PC-9 (cell line): ENCODE measurements at regions not wholly inside any gene's neighbourhood (a gene's known extent, or its start where the extent isn't known, plus 50 kb on each side); places are given as distances from the start of the nearest gene placed in this dataset.

Source experiments
- BruUV-seq: library from RNA; stranded (reverse); fragments of 400-500 nt; replicated peaks from 2 replicates; lab custom pipeline; 2021; lab: Mats Ljungman, UMichigan
- CTCF ChIA-PET: fragments of 300-600 bp; sonication (Branson Sonifier 250); formaldehyde crosslinking; loops from one replicate; lab custom pipeline; 2022; ENCODE audit warnings: antibody characterized with exemption; lab: Charles Lee
- POLR2A ChIA-PET: fragments of 300-600 bp; sonication (Branson Sonifier 250); formaldehyde crosslinking; loops from one replicate; lab custom pipeline; 2022; ENCODE audit warnings: antibody characterized with exemption; ENCODE audit not compliant: unreplicated experiment; lab: Charles Lee
- DNase-seq, 2 experiments: peaks; one replicate each; pipeline versions ENCODE4 v3.0.0 to v3.0.0-alpha.2; 2015 to 2022; ENCODE audit warnings: mixed read lengths in 1 of 2
- H2AFZ ChIP-seq: fragments of 200-600 bp; sonication (generic); 2 replicates; pipeline ENCODE4 v1.8.1; 2017; ENCODE audit warnings: antibody characterized with exemption
- H3F3A ChIP-seq: fragments of 200-600 bp; sonication (generic); 2 replicates; pipeline ENCODE4 v1.8.1; 2017; ENCODE audit warnings: antibody characterized with exemption, mild to moderate bottlenecking, low read depth; ENCODE audit not compliant: insufficient read depth
- H3K27ac ChIP-seq: fragments of 200-600 bp; sonication (generic); 2 replicates; pipeline ENCODE4 v1.6.1; 2016; ENCODE audit warnings: mixed run types
- H3K27me3 ChIP-seq: fragments of 200-600 bp; sonication (generic); 2 replicates; pipeline ENCODE4 v1.6.1; 2016; ENCODE audit warnings: low read depth, mixed run types; ENCODE audit not compliant: insufficient read depth
- H3K36me3 ChIP-seq: fragments of 200-600 bp; sonication (generic); 2 replicates; pipeline ENCODE4 v1.6.1; 2016; ENCODE audit warnings: low read depth, mixed run types
- H3K4me1 ChIP-seq: fragments of 200-600 bp; sonication (generic); replicated peaks from 2 replicates; pipeline ENCODE4 v1.6.1; 2016; ENCODE audit warnings: mixed run types; ENCODE audit not compliant: insufficient read depth
- H3K4me2 ChIP-seq: fragments of 200-600 bp; sonication (generic); 2 replicates; pipeline ENCODE4 v1.6.1; 2017; ENCODE audit warnings: mixed run types
- H3K4me3 ChIP-seq: fragments of 200-600 bp; sonication (generic); 2 replicates; pipeline ENCODE4 v1.6.1; 2016; ENCODE audit warnings: mixed run types
- H3K79me2 ChIP-seq: fragments of 200-600 bp; sonication (generic); 2 replicates; pipeline ENCODE4 v1.6.1; 2017; ENCODE audit warnings: low read depth, mixed run types
- H3K9me2 ChIP-seq: fragments of 200-600 bp; sonication (generic); 2 replicates; pipeline ENCODE4 v1.8.1; 2017; ENCODE audit warnings: mild to moderate bottlenecking; ENCODE audit not compliant: insufficient read depth
- H3K9me3 ChIP-seq: fragments of 200-600 bp; sonication (generic); 2 replicates; pipeline ENCODE4 v1.8.1; 2016; ENCODE audit warnings: low read depth; ENCODE audit not compliant: insufficient read depth
- H4K20me1 ChIP-seq: fragments of 200-600 bp; sonication (generic); 2 replicates; pipeline ENCODE4 v1.8.1; 2017; ENCODE audit not compliant: insufficient read depth
- CTCF ChIP-seq: fragments of 200-600 bp; sonication (generic); conservative IDR thresholded peaks from 2 replicates; pipeline ENCODE4 v1.6.1; 2017; ENCODE audit warnings: mixed run types, antibody characterized with exemption, mild to moderate bottlenecking, moderate library complexity
- EZH2 ChIP-seq: fragments of 200-600 bp; sonication (generic); IDR thresholded peaks from 2 replicates; pipeline ENCODE4 v1.8.0; 2017; ENCODE audit warnings: antibody characterized with exemption, low read depth
- intact Hi-C: fragments of 100-400 bp; cut with micrococcal nuclease; formaldehyde crosslinking; loops from one replicate; pipeline ENCODE4 v1.10.0; 2022; ENCODE audit not compliant: unreplicated experiment

- Histone ChIP-seq H3K4me1 (no peaks in the 10 kb centered on the region), H2AFZ (no peak overlapping the region), H3K9me2 (no peaks in the 10 kb centered on the region), H3K79me2 (no peaks in the 10 kb centered on the region), H3K4me3 (no peak overlapping the region), H3K4me2 (no peak overlapping the region), H3K27ac (no peak overlapping the region), H3K9me3 (no peaks in the 10 kb centered on the region), H3F3A (no peaks in the 10 kb centered on the region), H3K36me3 (no peaks in the 10 kb centered on the region), H3K27me3 (peaks cover 97% of the 10 kb centered on the region), H4K20me1 (no peaks in the 10 kb centered on the region)
- POLR2A ChIA-PET, result no interaction called here
- BruUV-seq, result no TSS peak
- DNase-seq, result no peak
- CTCF ChIA-PET, result no interaction called here
- TF ChIP-seq CTCF, result no peak
- TF ChIP-seq EZH2, result no peak
- intact Hi-C loops, result no loop called here
Measured at GRCh38 chr5:2686321-2687124, 65.0 kb downstream of the IRX2 start.

GRCh38 chr5:2685651-2686272, 65.7 kb downstream of the IRX2 start:
- Histone ChIP-seq H3K9me2 (no peaks in the 10 kb centered on the region), H2AFZ (no peak overlapping the region), H4K20me1 (no peaks in the 10 kb centered on the region), H3K4me2 (no peak overlapping the region), H3K9me3 (no peaks in the 10 kb centered on the region), H3K4me3 (no peak overlapping the region), H3F3A (no peaks in the 10 kb centered on the region), H3K27ac (no peak overlapping the region), H3K4me1 (no peaks in the 10 kb centered on the region), H3K79me2 (no peaks in the 10 kb centered on the region), H3K27me3 (peaks cover 100% of the 10 kb centered on the region), H3K36me3 (no peaks in the 10 kb centered on the region)
- peak in 1 of 2 experiments; percentile 50 for DNase-seq
- CTCF ChIA-PET, result no interaction called here
- intact Hi-C loops, result no loop called here
- TF ChIP-seq CTCF, result no peak
- no peak for TF ChIP-seq EZH2
- POLR2A ChIA-PET, result no interaction called here
- no TSS peak for BruUV-seq

GRCh38 chr5:2684606-2685005, 66.9 kb downstream of the IRX2 start:
- Histone ChIP-seq H3K4me1 (no peaks in the 10 kb centered on the region), H3K4me2 (no peak overlapping the region), H3F3A (no peaks in the 10 kb centered on the region), H3K79me2 (no peaks in the 10 kb centered on the region), H3K4me3 (no peak overlapping the region), H4K20me1 (no peaks in the 10 kb centered on the region), H2AFZ (no peak overlapping the region), H3K9me2 (no peaks in the 10 kb centered on the region), H3K9me3 (no peaks in the 10 kb centered on the region), H3K36me3 (no peaks in the 10 kb centered on the region), H3K27me3 (peaks cover 100% of the 10 kb centered on the region), H3K27ac (no peak overlapping the region)
- DNase-seq, result no peak
- POLR2A ChIA-PET, result no interaction called here
- CTCF ChIA-PET, result no interaction called here
- intact Hi-C loops, result no loop called here
- no TSS peak for BruUV-seq
- TF ChIP-seq CTCF (no peak), EZH2 (no peak)
